WTC11 (cell line): ENCODE measurements at regions not wholly inside any gene's neighbourhood (a gene's known extent, or its start where the extent isn't known, plus 50 kb on each side); places are given as distances from the start of the nearest gene placed in this dataset.

ENCODE experiments used
- ATAC-seq: fragments of 200-7000 bp; cut with Tn5 transposase; 2 replicates; pipeline ENCODE4 v1.10.0; 2021; ENCODE audit warnings: mild to moderate bottlenecking, moderate library complexity
- CTCF ChIA-PET: fragments of 300-600 bp; sonication (Branson Sonifier 250); formaldehyde crosslinking; loops from one replicate; lab custom pipeline; 2021; ENCODE audit warnings: antibody characterized with exemption; lab: Charles Lee
- POLR2A ChIA-PET: fragments of 350-600 bp; sonication (Branson Sonifier 250); formaldehyde crosslinking; loops from one replicate; lab custom pipeline; 2021; ENCODE audit warnings: antibody characterized with exemption; lab: Charles Lee
- DNase-seq: peaks from one replicate; pipeline ENCODE4 v3.0.0; 2021; ENCODE audit warnings: low spot score
- H3K27ac Mint-ChIP-seq: 2 replicates; pipeline ENCODE4 v1.8.0; 2021; ENCODE audit warnings: mixed read lengths
- H3K27me3 Mint-ChIP-seq: 2 replicates; pipeline ENCODE4 v1.8.0; 2021; ENCODE audit warnings: low read depth, mild to moderate bottlenecking, moderate library complexity, mixed read lengths
- H3K36me3 Mint-ChIP-seq: 2 replicates; pipeline ENCODE4 v1.8.0; 2021; ENCODE audit warnings: mixed read lengths
- H3K4me1 Mint-ChIP-seq: 2 replicates; pipeline ENCODE4 v1.8.0; 2022; ENCODE audit warnings: mixed read lengths
- H3K4me3 Mint-ChIP-seq: 2 replicates; pipeline ENCODE4 v1.8.0; 2021; ENCODE audit warnings: mild to moderate bottlenecking, moderate library complexity, mixed read lengths
- H3K9me3 Mint-ChIP-seq: 2 replicates; pipeline ENCODE4 v1.8.0; 2021; ENCODE audit warnings: mixed read lengths
- AFF4 ChIP-seq: sonication (generic); formaldehyde crosslinking; IDR thresholded peaks from 2 replicates; pipeline ENCODE4 v1.8.1; 2023; ENCODE audit warnings: mild to moderate bottlenecking, missing genetic modification reagents, borderline replicate concordance
- ATF2 ChIP-seq: sonication (generic); formaldehyde crosslinking; IDR thresholded peaks from 2 replicates; pipeline ENCODE4 v1.8.1; 2022; ENCODE audit warnings: low read depth, missing genetic modification reagents, borderline replicate concordance
- ELF4 ChIP-seq: sonication (generic); formaldehyde crosslinking; IDR thresholded peaks from 2 replicates; pipeline ENCODE4 v1.8.1; 2022; ENCODE audit warnings: low read depth, mild to moderate bottlenecking, moderate library complexity, missing genetic modification reagents
- FOXJ3 ChIP-seq: sonication (generic); formaldehyde crosslinking; IDR thresholded peaks from 2 replicates; pipeline ENCODE4 v1.9.0; 2021; ENCODE audit warnings: missing genetic modification reagents, mild to moderate bottlenecking, borderline replicate concordance
- FOXP1 ChIP-seq: sonication (generic); formaldehyde crosslinking; IDR thresholded peaks from 2 replicates; pipeline ENCODE4 v1.8.0; 2022; ENCODE audit warnings: missing genetic modification reagents, mild to moderate bottlenecking, moderate library complexity, borderline replicate concordance
- HMGXB4 ChIP-seq: sonication (generic); formaldehyde crosslinking; IDR thresholded peaks from 2 replicates; pipeline ENCODE4 v1.8.1; 2023; ENCODE audit warnings: mild to moderate bottlenecking, moderate library complexity, missing genetic modification reagents
- JUN ChIP-seq: sonication (generic); formaldehyde crosslinking; IDR thresholded peaks from 2 replicates; pipeline ENCODE4 v1.8.0; 2023; ENCODE audit warnings: mild to moderate bottlenecking, missing genetic modification reagents
- KAT7 ChIP-seq: sonication (generic); formaldehyde crosslinking; IDR thresholded peaks from 2 replicates; pipeline ENCODE4 v1.8.1; 2023; ENCODE audit warnings: missing genetic modification reagents, mild to moderate bottlenecking, borderline replicate concordance
- MXD4 ChIP-seq: fragments of 250-450 bp; sonication (Bioruptor Pico); IDR thresholded peaks from 2 replicates; pipeline ENCODE4 v1.8.0; 2021; ENCODE audit warnings: mild to moderate bottlenecking, moderate library complexity, borderline replicate concordance
- NFATC4 ChIP-seq: fragments of 250-450 bp; sonication (Bioruptor Pico); IDR thresholded peaks from 2 replicates; pipeline ENCODE4 v1.9.0; 2021; ENCODE audit warnings: mild to moderate bottlenecking
- NFE2L1 ChIP-seq: sonication (generic); formaldehyde crosslinking; IDR thresholded peaks from 2 replicates; pipeline ENCODE4 v1.8.1; 2023; ENCODE audit warnings: missing genetic modification reagents
- NR1H2 ChIP-seq: sonication (generic); formaldehyde crosslinking; IDR thresholded peaks from 2 replicates; pipeline ENCODE4 v1.9.0; 2021; ENCODE audit warnings: mild to moderate bottlenecking, moderate library complexity, missing genetic modification reagents
- NR2C2 ChIP-seq: sonication (generic); formaldehyde crosslinking; IDR thresholded peaks from 2 replicates; pipeline ENCODE4 v1.8.0; 2022; ENCODE audit warnings: mild to moderate bottlenecking, missing genetic modification reagents
- OVOL2 ChIP-seq: fragments of 250-450 bp; sonication (Bioruptor Pico); IDR thresholded peaks from 2 replicates; pipeline ENCODE4 v1.9.0; 2021; ENCODE audit warnings: mild to moderate bottlenecking, borderline replicate concordance
- PRDM15 ChIP-seq: sonication (generic); formaldehyde crosslinking; IDR thresholded peaks from 2 replicates; pipeline ENCODE4 v1.8.0; 2022; ENCODE audit warnings: missing genetic modification reagents
- SMAD3 ChIP-seq: sonication (generic); formaldehyde crosslinking; IDR thresholded peaks from 2 replicates; pipeline ENCODE4 v1.8.0; 2022; ENCODE audit warnings: missing genetic modification reagents, mild to moderate bottlenecking, borderline replicate concordance
- SP1 ChIP-seq: sonication (generic); formaldehyde crosslinking; conservative IDR thresholded peaks from 2 replicates; pipeline ENCODE4 v1.8.1; 2022; ENCODE audit warnings: missing genetic modification reagents
- ZBTB21 ChIP-seq: sonication (generic); formaldehyde crosslinking; IDR thresholded peaks from 2 replicates; pipeline ENCODE4 v1.8.1; 2023; ENCODE audit warnings: mild to moderate bottlenecking, missing genetic modification reagents, borderline replicate concordance
- ZBTB43 ChIP-seq: sonication (generic); formaldehyde crosslinking; IDR thresholded peaks from 2 replicates; pipeline ENCODE4 v1.8.1; 2023; ENCODE audit warnings: mild to moderate bottlenecking, missing genetic modification reagents
- ZMAT4 ChIP-seq: fragments of 250-450 bp; sonication (Bioruptor Pico); IDR thresholded peaks from 2 replicates; pipeline ENCODE4 v1.9.0; 2021; ENCODE audit warnings: mild to moderate bottlenecking
- ZNF121 ChIP-seq: sonication (generic); formaldehyde crosslinking; IDR thresholded peaks from 2 replicates; pipeline ENCODE4 v1.8.0; 2023; ENCODE audit warnings: missing genetic modification reagents
- ZNF416 ChIP-seq: fragments of 250-450 bp; sonication (Bioruptor Pico); IDR thresholded peaks from 2 replicates; pipeline ENCODE4 v1.9.0; 2021; ENCODE audit warnings: mild to moderate bottlenecking, inconsistent platforms

GRCh38 chr2:19174176-19174575 is 184.2 kb downstream of the OSR1 start (continued):
- no peak for TF ChIP-seq PRDM15 (CRISPR knock-in tag)
- TF ChIP-seq NFATC4 (CRISPR knock-in tag) = no peak
- TF ChIP-seq SMAD3 (CRISPR knock-in tag) = no peak
- TF ChIP-seq NFE2L1 (CRISPR knock-in tag) = no peak
- no peak for TF ChIP-seq ZNF121
- no peak for TF ChIP-seq HMGXB4 (CRISPR knock-in tag)
- TF ChIP-seq JUN = no peak
- no peak for TF ChIP-seq ZBTB43 (CRISPR knock-in tag)
- TF ChIP-seq ZNF416 (CRISPR knock-in tag) = no peak
- no peak for TF ChIP-seq FOXJ3 (CRISPR knock-in tag)
- TF ChIP-seq ZMAT4 (CRISPR knock-in tag) = no peak
- TF ChIP-seq NR1H2 (CRISPR knock-in tag) = no peak

GRCh38 chr2:19171409-19171808 is 187.0 kb downstream of the OSR1 start:
- ATAC-seq (no peak), DNase-seq (no peak)
- H3K36me3 Mint-ChIP-seq = peaks cover 16% of the 10 kb centered on the region
- ChIA-PET POLR2A (no interaction called here), CTCF (no interaction called here)
- no peak overlapping the region for H3K27ac Mint-ChIP-seq
- no peak overlapping the region for H3K4me3 Mint-ChIP-seq
- no peaks in the 10 kb centered on the region for H3K27me3 Mint-ChIP-seq
- H3K4me1 Mint-ChIP-seq = peaks cover 16% of the 10 kb centered on the region
- peaks cover 22% of the 10 kb centered on the region for H3K9me3 Mint-ChIP-seq
- TF ChIP-seq SP1 (CRISPR knock-in tag) = no peak
- TF ChIP-seq MXD4 (CRISPR knock-in tag) = no peak
- no peak for TF ChIP-seq NR2C2 (CRISPR knock-in tag)
- TF ChIP-seq OVOL2 (CRISPR knock-in tag) = no peak
- TF ChIP-seq ATF2 (CRISPR knock-in tag) = no peak
- TF ChIP-seq NFE2L1 (CRISPR knock-in tag) = no peak
- TF ChIP-seq SMAD3 (CRISPR knock-in tag) = no peak
- TF ChIP-seq FOXP1 = no peak
- no peak for TF ChIP-seq HMGXB4 (CRISPR knock-in tag)
- no peak for TF ChIP-seq KAT7 (CRISPR knock-in tag)
- no peak for TF ChIP-seq ELF4 (CRISPR knock-in tag)
- TF ChIP-seq ZBTB21 = no peak
- TF ChIP-seq AFF4 = no peak
